HG03439 (cell line): ENCODE measurements at regions not wholly inside any gene's neighbourhood (a gene's known extent, or its start where the extent isn't known, plus 50 kb on each side); places are given as distances from the start of the nearest gene placed in this dataset.

Source experiments
- ATAC-seq: cut with Tn5 transposase; IDR thresholded peaks from one replicate; pipeline ENCODE4 v1.9.1; 2021; ENCODE audit warnings: mild to moderate bottlenecking, moderate library complexity; ENCODE audit not compliant: unreplicated experiment

GRCh38 chr3:103705641-103706040 lies 1270.8 kb downstream of the ZPLD1 start:
- ATAC-seq, result no peak

GRCh38 chr3:103706671-103707070 lies 1271.9 kb downstream of the ZPLD1 start:
- ATAC-seq, result no peak

GRCh38 chr3:103711670-103712069 lies 1276.9 kb downstream of the ZPLD1 start:
- ATAC-seq, result no peak

GRCh38 chr3:103712320-103713008 lies 1277.6 kb downstream of the ZPLD1 start:
- no peak for ATAC-seq

GRCh38 chr3:103729547-103729946 lies 1294.7 kb downstream of the ZPLD1 start:
- ATAC-seq, result no peak

GRCh38 chr3:103730744-103731143 lies 1295.9 kb downstream of the ZPLD1 start:
- no peak for ATAC-seq

- ATAC-seq, result no peak
Observed at GRCh38 chr3:103752986-103753385, 1318.2 kb downstream of the ZPLD1 start.

GRCh38 chr3:103767635-103768034 lies 1332.8 kb downstream of the ZPLD1 start:
- no peak for ATAC-seq

- no peak for ATAC-seq
Observed at GRCh38 chr3:103785017-103785416, 1350.2 kb downstream of the ZPLD1 start.

GRCh38 chr3:103785537-103785936 lies 1350.7 kb downstream of the ZPLD1 start:
- no peak for ATAC-seq

- ATAC-seq, result no peak
Observed at GRCh38 chr3:103786296-103786695, 1351.5 kb downstream of the ZPLD1 start.

GRCh38 chr3:103787164-103787871 lies 1352.5 kb downstream of the ZPLD1 start:
- ATAC-seq, result no peak

- no peak for ATAC-seq
Observed at GRCh38 chr3:103787879-103788278, 1353.1 kb downstream of the ZPLD1 start.

- no peak for ATAC-seq
Observed at GRCh38 chr3:103791786-103792515, 1357.1 kb downstream of the ZPLD1 start.

GRCh38 chr3:103794656-103795055 lies 1359.8 kb downstream of the ZPLD1 start:
- no peak for ATAC-seq

- ATAC-seq, result no peak
Observed at GRCh38 chr3:103796068-103796467, 1361.3 kb downstream of the ZPLD1 start.

- no peak for ATAC-seq
Observed at GRCh38 chr3:103803787-103804186, 1369.0 kb downstream of the ZPLD1 start.

GRCh38 chr3:103810167-103810566 lies 1375.4 kb downstream of the ZPLD1 start:
- ATAC-seq, result no peak

GRCh38 chr3:103813955-103814354 lies 1379.1 kb downstream of the ZPLD1 start:
- no peak for ATAC-seq

GRCh38 chr3:103818398-103818797 lies 1383.6 kb downstream of the ZPLD1 start:
- ATAC-seq, result no peak

GRCh38 chr3:103818800-103819199 lies 1384.0 kb downstream of the ZPLD1 start:
- no peak for ATAC-seq

GRCh38 chr3:103825586-103825985 lies 1390.8 kb downstream of the ZPLD1 start:
- no peak for ATAC-seq
